ENCODE measurements at regions not wholly inside any gene's neighbourhood (a gene's known extent, or its start where the extent isn't known, plus 50 kb on each side); places are given as distances from the start of the nearest gene placed in this dataset.

- TF ChIP-seq ZNF274 (IDR thresholded peaks at IDR 0.05; ENCODE audit: low read depth, low read length) = no peak
- TF ChIP-seq YY1 (IDR thresholded peaks at IDR 0.05; ENCODE audit: insufficient read depth, insufficient read length) = no peak
Observed at GRCh38 chr13:104816726-104817125, 1718.7 kb downstream of the EFNB2 start.
